ENCODE measurements at regions not wholly inside any gene's neighbourhood (a gene's known extent, or its start where the extent isn't known, plus 50 kb on each side); places are given as distances from the start of the nearest gene placed in this dataset.
"Not testable (repeated sequence)": the region's sequence is repeated elsewhere in the genome, so short reads cannot be mapped to it uniquely, and the experiment has no call there.

DNA sequence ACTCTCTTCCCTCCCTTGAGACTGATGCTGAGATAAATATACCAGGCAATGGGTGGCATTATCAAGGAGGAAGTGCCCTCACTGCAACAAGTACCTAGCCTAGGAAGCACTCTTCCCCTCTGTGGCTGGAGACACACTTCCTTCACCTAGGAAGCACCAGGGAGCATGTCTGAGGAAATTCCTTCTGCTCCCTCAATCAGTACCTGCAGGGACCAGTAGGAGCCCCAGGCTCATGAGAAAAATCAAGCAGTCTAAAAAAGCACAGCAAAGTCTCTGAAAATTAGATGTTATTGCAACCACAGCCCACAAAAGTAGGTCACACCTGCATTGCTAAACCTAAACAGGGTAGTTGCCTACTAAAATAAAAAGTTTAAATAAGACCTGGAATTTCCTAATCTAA is 78.2 kb upstream of the TRPM1 start:
- no peak for FAIRE-seq

GRCh38 chr15:31193291-31193690 is 91.8 kb upstream of the TRPM1 start:
- FAIRE-seq: no peak

- FAIRE-seq: no peak
Observed at GRCh38 chr15:31195871-31196270, 94.3 kb upstream of the TRPM1 start.

GRCh38 chr15:31197497-31198414 is 96.2 kb upstream of the TRPM1 start:
- FAIRE-seq: no peak

DNA sequence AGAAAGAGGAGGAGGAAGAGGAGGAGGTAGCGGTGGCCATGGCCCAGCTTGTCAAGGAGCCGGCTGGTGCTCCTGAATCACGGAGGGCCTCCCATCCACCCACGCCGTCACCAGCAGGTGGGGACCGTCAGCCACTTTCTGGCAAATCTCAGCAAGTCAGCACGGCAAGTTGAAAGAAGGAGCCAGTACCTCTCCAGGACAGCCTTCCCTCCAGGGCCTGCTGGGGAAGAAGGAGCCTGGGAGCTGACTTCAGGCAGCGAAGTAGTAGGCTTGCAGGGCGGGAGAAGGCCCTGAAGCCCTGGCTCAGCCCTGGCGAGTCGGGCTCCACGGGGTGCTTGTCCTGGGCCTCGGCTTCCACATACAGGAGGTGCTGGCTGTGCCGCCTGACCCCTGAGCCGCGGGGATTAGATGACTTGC is 99.2 kb upstream of the TRPM1 start:
- no peak for FAIRE-seq

DNA sequence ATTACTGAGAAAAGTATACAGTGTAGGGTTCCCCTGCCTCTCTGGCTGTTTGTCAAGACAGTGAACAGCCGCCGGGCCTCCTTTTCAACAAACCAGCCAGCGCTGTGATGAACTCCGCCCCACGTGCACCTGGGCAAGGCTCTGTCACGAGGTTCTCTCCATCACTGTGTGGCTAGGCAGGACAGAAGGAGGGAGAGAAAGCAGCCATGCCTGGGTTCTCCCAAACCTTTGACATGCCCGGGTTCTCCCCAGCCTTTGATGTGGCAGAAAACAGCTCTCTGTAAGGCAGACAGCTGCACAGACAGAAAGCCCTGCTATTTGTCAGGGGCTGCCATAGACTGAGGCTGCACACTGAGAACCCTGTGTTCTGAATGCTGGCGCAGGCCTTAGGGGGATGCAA is 101.4 kb upstream of the TRPM1 start:
- FAIRE-seq: no peak

DNA sequence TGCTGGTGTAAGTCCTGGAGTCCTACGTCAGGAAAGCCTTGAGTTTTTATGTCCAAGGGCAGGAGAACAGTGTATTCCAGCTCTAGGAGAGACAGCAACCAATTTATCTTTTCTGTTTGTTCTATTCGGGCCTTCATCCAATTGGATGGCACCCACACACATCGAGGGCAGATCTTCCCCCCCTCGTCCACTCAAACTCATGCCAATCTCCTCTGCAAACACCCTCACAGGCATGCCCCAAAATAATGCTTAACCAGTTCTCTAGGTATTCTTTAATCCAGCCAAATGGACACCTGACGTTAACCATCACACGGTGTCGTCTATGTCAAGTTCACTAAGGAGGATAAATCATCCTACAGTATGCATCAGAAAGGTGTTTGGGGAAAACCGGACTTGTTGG is 102.5 kb upstream of the TRPM1 start:
- no peak for FAIRE-seq

DNA sequence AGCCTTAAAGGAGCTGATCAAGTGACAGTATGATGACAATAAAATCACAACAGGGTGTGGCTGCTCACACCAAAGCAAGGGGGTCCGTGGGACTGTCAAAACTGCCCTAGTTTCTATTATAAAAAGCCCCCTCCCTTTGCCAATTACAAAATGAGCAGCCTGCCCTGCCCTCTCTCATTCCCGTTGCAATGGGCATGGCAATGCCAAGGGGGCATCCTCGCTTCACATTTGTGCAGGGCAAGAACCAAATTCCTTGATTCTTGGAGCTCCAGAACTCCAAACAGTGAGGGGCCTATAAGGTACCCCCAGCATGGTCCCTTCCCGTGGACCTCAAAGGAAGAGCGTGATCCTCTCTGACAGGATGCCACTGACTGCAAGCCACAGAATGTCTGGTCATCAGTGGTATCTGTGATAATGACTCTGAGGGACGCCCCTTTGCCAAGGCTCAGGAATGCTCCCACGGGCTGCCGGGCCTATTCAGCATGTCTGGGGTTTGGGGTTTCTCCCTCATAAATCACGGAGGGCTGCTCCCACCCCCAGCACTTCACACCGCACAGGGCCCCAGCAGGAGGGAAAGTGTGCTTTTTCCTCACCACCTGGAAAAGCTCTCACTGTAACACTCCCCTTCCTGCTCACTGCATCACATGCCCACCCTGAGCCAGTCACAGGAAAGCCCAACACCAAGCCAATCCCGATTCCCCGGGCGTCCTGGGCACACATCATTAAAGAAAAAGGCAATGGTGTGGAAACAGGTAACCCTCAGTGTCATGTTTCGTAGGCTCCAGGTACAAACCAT is 105.1 kb upstream of the TRPM1 start:
- FAIRE-seq: no peak

- no peak for FAIRE-seq
Observed at GRCh38 chr15:31207246-31207645, 105.7 kb upstream of the TRPM1 start.

DNA sequence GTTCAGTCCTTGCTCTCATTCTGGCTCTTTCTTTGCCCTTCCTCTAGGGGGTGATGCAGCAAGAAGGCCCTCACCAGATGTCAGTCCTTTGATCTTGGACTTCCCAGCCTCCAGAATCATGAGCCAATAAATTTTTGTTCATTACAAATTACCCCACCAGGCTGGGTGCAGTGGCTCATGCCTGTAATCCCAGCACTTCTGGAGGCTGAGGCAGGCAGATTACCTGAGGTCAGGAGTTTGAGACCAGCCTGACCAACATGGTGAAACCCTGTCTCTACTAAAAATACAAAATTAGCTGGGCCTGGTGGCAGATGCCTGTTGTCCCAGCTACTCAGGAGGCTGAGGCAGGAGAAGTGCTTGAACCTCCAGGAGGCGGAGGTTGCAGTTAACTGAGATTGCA is 106.3 kb upstream of the TRPM1 start:
- not testable (repeated sequence) for FAIRE-seq

DNA sequence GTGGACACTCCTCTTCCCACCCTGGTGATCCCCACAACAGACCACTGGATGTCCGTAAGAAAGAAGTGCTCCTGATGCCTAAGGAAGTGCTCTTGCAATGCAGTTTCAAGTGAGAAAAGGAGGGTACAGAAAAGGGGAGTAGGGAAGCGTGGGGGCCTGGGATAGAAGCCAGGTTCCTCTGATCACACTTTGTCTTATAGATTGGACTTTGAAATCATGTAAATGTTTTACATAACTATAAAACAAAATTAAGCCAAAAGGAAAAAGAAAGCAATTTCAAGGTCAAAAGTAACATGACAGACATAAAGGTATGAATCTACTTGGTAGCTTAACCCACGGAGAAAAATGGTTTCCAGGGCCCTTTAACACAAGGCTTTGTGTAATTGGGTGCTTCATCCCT is 107.3 kb upstream of the TRPM1 start:
- FAIRE-seq: no peak

- FAIRE-seq: no peak
Observed at GRCh38 chr15:31211353-31211752, 109.8 kb upstream of the TRPM1 start.

DNA sequence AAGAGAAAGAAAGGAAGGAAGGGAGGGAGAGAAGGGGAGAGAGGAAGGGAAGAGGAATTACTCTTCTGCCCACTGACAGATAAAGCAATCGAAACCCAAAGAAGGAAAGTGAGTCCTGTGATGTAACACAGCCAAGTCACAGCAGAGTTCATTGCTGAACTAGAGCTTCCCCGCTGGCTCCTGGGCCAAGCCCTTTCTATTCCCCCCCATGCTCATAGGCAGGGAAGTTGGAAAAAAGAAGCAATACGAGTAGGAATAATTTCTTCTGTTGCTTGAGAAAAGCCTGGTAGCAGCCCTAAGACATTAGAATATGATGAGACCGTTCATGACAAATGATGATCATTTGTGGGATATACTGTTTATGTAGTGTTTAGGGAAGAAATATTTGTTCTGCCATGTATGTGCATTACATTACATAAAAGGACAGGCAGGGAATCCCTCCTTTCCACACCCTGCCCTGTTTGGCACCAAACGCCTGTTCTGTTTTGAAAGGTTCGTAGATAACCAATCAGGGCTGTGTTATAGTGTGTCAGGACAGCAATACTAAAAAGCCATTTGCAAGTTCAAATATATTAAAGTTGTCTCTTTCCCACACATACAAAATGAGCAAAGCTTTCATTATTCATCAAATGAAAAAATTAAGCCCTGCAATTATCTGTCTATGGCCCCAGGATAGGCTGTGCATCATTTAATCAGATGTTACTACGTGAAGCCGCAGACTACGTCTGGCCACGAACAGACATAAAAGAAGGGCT is 111.0 kb upstream of the TRPM1 start:
- no peak for FAIRE-seq

DNA sequence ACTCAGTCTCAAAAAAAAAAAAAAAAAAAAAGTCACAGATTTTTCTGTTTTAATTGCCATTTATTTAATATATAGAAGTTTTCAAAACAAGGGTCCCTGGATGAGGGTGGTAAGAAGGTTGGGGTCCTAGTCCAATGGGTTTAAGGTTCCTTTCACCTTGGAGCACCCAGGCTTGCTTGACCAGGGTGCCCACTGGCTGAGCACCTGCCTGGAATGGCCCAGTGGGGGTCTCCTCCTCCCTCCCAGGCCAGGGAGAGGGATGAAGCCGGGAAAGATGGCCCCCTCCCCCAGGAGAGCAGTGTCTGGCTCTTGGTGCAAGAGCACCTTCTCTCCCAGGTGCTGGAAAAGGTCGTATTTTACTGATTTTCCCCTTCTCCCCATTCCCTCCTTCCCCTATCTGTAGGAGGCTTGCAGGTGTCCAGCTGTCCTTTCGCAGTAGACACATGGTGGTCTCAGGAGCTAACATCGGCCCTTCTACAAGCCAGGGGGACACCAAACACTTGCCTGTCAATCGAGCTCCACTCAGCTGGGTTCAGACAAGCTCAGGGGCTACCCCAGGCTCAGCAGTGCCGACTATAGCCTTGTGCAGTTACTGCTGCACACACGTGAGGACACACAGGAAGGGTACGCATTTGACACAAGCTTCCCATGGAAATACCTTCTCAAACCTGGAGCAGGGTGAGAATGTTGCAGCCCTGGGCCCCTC is 112.3 kb upstream of the KLF13 start:
- no peak for FAIRE-seq

DNA sequence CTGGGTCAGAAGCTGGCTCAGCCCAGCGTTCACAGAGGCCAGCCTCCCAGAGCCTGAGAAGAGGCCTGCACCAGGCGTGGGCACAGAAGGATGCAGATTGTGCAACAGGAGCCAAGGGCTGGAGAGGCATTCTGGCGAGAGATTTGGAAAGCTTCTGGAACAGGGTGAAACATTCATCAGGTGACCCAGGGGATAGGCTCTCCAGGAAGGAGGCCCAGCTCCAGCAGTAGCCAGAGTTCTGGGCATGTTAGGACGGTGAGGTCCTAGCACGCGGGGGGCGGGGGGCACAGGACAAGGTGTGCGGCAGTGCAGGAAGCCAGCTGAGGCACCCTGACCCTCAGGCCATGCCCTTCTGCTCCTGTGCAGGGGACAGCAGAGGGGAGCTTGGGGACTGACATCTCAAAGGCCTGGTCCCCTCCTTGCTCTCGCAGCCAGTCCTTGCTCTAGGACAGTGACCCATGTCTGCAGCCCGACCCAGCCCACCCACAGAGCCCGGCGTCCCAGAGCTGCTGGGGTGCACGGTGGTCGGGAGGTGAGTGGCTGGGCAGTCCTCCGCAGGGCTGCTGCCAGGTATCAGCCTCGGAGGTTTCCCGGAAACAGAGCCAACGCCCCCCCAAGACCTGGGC is 111.7 kb upstream of the KLF13 start:
- no peak for FAIRE-seq

DNA sequence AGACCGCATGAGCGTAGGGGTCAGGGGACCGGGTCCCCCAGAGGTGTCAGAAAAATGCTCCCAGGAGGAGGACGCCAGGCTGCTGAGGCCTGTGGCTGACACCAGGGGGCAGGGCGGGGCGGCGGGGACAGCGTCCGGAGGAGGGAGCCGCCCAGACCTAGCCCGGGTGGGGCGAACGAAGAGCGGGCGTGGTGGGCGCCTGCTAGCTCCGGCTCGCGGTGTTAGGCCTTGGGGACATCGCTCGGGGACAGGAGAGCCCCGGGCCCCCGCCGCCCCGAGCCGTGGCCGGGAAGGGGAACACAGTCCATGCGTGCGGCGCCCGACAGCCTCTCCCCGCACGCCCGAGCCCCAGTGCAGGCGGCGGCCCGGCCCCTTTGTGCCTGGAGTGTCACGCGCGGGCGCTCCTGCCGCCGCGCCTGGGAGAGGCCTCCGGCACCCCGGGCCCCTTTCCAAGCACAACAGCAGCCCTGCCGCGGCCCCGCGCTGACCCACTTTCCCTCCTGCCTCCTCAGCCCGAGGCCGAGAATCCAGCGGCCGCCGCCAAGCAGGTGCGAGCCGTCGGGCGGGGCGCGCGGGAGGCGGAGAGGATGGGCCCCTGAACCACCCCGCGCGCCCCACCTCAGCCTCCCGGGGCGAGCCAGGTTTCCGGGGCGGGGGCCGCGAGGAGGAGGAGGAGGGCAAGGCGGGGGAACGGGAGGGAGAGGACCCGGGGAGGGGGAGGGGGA is 111.0 kb upstream of the KLF13 start:
- FAIRE-seq: no peak

DNA sequence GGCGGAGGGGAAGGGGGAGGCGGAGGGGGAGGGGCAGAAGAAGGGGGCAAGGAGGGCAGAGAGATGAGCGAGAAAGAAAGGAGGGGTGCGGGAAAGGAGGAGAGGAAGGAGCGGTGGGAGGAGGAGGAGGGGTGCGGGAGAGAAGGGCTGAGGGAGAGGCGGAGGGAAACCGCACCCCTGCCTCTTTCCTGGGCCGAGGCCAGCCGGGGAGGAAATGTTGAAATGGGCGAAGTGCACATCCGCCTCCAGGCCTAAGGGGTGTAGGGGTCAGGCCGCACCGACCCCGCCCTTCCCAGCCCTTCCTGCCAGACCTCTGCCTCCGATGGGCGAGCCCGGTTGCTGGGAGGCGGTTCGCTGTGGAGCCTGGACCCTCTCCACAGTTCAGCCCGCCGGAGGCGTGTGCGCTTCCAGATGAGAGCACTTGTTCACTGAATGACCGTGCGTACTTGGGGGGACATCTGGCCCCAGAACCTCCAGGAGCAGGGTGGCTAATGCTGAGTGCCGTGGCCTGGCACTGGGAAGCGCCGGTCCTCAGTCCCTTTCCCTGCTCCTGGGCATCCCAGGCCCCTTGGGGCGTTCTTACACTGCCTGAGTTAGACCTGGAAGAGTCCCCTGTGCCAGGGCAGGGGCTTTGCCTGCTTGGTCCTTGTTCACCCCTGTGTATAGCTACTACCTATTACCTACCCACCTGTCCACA is 110.3 kb upstream of the KLF13 start:
- no peak for FAIRE-seq

- no peak for FAIRE-seq
Observed at GRCh38 chr15:31217067-31217466, 109.6 kb upstream of the KLF13 start.

- FAIRE-seq: no peak
Observed at GRCh38 chr15:31217566-31218270, 108.9 kb upstream of the KLF13 start.

GRCh38 chr15:31219221-31219620 is 107.4 kb upstream of the KLF13 start:
- FAIRE-seq: no peak
